NCI-H446 (cell line): ENCODE measurements at regions not wholly inside any gene's neighbourhood (a gene's known extent, or its start where the extent isn't known, plus 50 kb on each side); places are given as distances from the start of the nearest gene placed in this dataset.

ENCODE experiments used
- DNase-seq, 2 experiments: peaks; one replicate each; lab custom pipeline; 2025; lab: John Stamatoyannopoulos, UW

- no peak for DNase-seq
These were observed 280.4 kb downstream of the ZNF608 start for GRCh38 chr5:124466011-124466410.

DNA sequence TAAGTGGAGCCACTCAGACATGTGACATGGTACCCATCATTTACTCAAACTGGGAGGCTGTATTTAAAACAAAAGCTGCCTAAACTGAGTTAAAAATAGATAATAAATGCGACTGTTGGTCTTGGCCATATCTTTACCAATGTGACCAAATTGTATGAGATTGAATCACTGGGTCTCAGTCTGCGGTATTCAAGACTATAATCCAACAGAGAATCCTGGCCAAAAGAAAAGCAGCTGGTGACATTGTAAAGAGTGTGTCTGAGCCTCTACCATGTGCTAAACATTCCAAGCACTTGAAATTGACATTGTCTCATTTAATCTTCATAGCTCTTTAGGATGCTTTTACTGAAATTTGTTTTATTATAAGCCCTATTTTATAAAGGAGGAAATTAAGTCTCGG is 282.6 kb downstream of the ZNF608 start:
- DNase-seq = no peak

DNA sequence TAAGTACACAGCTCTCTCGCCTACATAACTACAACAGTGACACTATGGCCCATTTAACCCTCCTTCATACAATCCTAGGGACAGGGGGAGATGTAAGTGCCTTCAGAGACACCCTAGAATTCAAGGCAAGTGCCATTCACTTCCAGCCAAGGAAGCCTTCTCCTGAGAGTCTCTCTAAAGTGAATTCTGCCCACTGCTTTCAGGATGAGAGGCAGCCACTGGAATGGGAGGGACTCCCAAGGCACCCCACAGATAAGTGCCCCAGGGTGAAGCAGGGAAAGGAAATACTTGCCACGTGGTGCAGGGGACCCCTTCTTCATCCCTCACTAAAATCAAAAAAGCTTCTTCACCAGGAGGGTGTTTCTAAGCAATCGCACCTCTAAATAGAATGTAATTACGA is 283.7 kb downstream of the ZNF608 start:
- DNase-seq = no peak

DNA sequence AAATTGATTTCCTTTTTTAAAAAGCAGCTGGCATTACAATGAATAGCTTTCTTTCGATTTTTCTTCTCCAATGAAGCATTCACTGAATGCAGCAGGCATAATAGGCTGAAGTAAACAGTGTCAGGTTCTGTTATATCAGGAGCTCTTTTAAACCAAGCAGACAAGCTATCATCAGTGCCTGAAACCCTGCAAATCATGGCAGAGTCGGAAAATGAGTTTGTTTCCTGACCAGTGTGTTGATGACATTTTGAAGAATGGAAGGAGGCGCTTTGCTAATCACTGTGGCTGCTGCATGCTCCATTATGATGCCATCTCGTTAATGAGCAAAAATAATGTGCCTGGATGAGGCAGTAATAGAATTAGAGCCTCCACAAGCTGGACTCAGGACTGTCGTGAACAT is 284.5 kb downstream of the ZNF608 start:
- no peak for DNase-seq

DNA sequence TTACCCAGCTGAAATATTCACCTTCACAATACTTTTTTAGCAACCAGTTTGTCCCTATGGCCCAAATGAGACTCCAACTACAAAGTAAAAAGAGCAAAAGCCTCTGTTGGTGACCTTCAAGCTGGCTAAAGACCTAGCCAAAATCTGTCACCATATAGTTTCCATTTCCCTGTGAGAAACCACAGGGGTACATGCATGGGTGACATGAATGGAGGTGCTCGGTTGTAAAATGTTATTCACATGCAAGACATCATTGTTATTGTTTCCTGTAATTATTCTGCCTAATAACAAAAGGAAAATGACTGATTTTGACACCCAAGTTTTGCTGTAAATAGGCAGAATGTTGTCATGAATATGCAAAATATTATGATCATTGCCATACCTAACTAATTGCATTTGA is 285.3 kb downstream of the ZNF608 start:
- DNase-seq = no peak

GRCh38 chr5:124460642-124461041 is 285.8 kb downstream of the ZNF608 start:
- DNase-seq = no peak

- DNase-seq = no peak
These were observed 286.5 kb downstream of the ZNF608 start for GRCh38 chr5:124459984-124460383.

GRCh38 chr5:124457901-124458300 is 288.5 kb downstream of the ZNF608 start:
- no peak for DNase-seq

GRCh38 chr5:124457101-124457500 is 289.3 kb downstream of the ZNF608 start:
- DNase-seq = no peak

DNA sequence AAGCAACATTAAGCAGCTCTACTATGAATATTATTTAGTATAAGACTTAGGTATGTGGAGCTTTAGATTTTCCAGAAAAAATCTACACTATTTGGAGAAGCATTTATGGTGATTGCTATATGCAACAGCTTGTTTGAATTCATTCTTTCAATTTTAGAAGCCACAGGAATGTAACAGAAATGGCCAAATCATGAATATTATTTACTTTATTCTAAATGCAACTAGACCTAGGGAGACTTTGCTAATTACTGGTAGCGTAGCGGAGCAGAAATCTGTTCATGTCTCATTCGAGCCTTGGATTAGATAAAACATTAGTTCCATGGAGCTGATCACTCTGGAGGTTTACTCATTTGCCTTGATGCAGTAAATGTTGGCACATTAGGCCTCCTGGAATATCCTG is 290.2 kb downstream of the ZNF608 start:
- DNase-seq = no peak

- DNase-seq = no peak
These were observed 292.4 kb downstream of the ZNF608 start for GRCh38 chr5:124454081-124454480.

- no peak for DNase-seq
These were observed 293.0 kb downstream of the ZNF608 start for GRCh38 chr5:124453221-124454051.

GRCh38 chr5:124452412-124452811 is 294.0 kb downstream of the ZNF608 start:
- no peak for DNase-seq

- no peak for DNase-seq
These were observed 294.6 kb downstream of the ZNF608 start for GRCh38 chr5:124451721-124452383.

GRCh38 chr5:124446120-124446519 is 300.3 kb downstream of the ZNF608 start:
- no peak for DNase-seq

GRCh38 chr5:124445070-124445619 is 301.3 kb downstream of the ZNF608 start:
- no peak for DNase-seq

- DNase-seq = no peak
These were observed 302.2 kb downstream of the ZNF608 start for GRCh38 chr5:124444147-124444775.

DNA sequence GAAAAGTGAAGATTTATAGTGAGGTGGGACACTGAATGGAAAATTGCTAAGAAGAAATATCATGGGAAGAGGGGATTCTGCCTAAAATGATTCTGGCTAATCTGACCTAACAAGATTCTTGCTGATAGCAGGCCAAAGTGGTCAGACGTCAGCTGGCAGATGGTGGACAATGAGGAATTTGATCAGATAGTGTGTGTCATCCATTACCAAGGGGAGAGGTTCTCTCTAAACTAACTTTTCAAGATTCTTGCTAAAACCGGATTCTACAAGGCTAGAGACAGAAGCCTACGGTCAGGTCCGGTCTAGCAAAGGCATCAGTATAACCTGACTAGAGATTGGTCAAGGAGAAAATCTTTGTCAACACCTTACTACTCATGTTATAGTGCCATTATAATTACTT is 306.0 kb downstream of the ZNF608 start:
- no peak for DNase-seq

DNA sequence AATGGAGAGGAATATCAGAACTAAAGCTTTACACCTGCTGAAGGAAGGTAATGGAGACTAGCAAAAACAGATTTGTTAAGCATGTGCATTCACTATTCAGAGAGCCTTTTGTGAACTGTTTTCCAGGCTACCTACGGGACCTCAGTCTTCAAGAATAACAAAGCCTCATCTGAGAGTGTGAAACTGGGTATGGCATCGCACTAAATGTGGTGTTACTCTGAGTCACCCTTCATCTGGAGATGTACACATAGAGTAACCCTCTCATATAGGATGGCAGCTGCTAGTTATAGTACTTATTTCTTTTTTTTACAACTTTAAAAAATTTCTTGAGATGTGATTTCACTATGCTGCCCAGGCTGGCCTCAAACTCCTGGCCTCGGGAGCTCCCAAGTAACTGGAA is 306.8 kb downstream of the ZNF608 start:
- DNase-seq = no peak

DNA sequence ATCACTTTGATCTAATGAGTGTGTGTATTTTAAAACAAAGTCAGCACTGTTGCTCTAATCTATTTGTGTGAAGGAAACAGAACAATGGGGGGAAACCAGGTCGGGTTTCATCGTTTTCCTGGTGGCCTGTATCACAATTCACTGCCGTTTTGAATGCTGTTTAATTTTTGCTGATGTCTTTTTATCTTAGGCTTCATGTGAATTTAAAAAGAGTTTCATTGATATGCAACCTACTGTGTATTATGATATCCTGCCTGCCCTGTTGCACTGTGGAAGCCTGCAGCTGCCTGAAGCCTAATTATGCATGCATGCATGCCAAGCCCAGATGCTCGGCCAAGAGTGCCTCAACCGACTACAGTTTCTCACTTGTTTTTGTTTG is 307.5 kb downstream of the ZNF608 start:
- peak in 1 of 2 experiments; percentile 68 for DNase-seq

GRCh38 chr5:124438026-124438902 is 308.2 kb downstream of the ZNF608 start:
- no peak for DNase-seq

DNA sequence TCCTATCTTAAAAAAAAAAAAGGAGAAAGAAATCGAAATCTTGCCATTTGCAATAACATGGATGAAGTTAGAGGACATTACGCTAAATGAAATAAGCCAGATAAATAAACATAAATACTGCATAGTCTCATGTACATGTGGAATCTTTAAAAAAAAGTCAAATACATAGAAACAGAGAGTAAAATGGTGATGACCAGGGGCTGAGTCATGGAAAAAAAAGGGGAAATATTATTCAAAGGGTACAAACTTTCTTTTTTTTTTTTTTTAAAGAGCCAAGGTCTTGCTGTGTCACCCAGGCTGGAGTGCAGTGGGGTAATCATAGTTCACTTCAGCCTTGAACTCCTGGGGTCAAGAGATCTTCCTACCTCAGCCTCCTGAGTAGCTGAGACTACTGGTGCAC is 310.1 kb downstream of the ZNF608 start:
- DNase-seq = no peak
